NCI-H2081 treated with DMSO at 0.1 percent for 48 hours (cell line): ENCODE measurements at regions not wholly inside any gene's neighbourhood (a gene's known extent, or its start where the extent isn't known, plus 50 kb on each side); places are given as distances from the start of the nearest gene placed in this dataset.
"Not testable (repeated sequence)": the region's sequence is repeated elsewhere in the genome, so short reads cannot be mapped to it uniquely, and the experiment has no call there.

Source experiments
- DNase-seq: peaks from one replicate; lab custom pipeline; 2025; lab: John Stamatoyannopoulos, UW

DNA sequence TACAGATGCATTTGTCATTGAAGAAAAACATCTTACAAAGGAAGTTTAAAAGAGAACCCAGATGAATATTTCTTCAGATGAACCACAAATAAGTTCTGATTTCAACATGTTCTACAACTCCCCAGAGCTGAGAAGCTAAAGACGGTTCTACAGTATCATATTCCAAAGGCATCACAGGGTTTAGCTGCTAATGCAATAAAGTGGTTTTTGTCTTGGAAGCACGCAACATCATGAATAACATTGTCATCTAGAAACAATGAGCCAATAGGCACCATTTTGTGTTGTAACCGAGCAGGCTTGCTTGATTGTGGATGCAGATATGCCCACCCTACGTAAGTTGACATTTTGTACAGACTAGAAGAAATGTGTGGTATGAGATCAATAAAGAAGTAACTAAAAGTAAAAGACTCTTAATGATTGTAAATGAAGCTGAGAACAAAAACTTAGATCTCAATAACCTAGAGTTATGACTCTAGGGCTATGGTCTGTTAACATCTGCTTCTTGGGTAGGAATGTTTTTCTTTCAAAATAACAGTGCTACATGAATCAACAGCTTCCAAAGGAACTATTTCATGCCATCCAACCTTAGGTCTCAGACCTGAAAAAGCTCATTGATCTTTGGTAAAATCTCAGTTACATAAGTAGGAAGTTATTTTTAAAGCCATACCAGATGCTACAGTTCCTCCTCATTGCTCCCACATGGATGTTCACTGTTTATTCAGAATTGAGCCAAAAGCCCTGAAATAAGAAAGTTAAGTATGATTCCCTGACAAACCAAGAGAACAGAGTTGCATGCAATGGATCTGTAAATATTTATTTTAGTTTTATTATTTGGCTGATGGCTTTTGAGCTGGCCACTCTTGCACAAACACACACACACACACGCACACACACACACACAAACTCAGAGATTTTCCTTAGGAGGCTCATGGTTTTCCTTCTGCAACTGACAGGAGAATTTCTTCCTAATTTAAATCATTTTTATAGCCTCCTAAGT, 118.7 kb upstream of the SLCO6A1 start:
- no peak for DNase-seq

DNA sequence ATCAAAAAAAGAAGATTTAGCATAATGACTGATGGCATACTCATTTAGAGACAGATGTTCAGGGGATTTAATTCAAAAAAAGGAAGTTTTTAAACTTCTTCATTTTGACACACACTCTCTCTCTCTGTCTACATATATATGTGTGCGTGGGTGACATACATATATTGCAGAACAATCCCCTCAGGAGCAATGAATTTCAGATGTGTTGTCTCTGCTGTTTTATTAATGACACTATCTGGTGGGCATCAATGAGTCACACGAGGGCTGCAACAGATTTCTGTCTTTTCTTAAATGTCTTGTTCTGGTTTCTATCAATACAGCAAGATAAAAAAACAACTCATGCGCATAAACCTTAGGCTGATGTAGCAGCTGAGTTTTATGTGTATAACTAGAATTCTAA, 123.5 kb upstream of the SLCO6A1 start:
- DNase-seq: no peak

DNA sequence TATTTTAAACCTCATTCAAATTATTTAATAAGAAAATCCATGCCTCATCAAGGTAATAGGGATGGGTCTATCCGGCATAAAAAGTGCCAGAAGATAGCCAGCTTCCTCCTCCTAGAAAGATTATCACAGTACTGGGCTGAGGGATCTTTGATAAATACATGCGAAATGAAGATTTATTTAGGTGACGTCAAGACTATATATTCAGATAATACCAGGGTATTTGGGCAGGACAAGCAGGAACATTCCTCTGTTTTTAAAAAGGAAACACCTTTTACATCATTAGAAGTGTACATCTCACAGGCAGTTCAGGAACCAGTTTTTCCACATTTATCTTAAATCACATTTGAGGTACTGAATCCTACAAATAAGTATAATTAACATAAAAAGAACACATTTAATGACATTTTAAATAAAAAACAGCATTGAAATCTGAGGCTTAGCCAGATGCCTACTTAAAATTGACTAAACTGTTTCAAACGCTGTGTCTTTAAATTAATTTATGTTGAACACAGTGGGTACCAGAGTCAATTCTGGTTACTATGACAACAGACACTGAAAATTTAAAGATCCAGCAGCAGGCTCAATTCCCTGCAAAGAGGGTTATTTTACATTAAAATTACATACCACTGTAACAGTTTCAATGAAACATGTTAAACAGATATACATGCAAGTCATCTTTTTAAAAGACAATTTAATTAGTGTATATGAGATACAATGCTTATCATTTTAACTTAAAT, 124.7 kb upstream of the SLCO6A1 start:
- DNase-seq: no peak

DNA sequence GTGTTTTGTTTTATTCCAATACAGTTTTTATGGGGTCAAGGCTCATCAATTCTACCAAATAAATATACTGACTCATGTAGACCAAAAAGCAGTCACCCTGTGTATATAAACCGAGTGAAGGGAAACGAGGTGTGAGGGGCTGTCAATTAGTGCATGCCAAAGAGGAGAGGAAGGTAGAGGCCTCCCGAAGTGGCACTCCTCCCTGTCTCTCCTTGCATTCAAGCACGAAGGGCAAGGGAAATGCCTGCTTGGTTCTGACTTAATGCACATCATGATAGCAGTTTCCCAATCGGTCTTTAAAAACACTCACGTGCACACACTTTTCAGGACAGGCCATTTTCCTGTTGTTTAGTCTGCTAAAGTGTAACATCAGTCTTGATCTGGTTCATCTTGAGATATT, 125.6 kb upstream of the SLCO6A1 start:
- DNase-seq: no peak

DNA sequence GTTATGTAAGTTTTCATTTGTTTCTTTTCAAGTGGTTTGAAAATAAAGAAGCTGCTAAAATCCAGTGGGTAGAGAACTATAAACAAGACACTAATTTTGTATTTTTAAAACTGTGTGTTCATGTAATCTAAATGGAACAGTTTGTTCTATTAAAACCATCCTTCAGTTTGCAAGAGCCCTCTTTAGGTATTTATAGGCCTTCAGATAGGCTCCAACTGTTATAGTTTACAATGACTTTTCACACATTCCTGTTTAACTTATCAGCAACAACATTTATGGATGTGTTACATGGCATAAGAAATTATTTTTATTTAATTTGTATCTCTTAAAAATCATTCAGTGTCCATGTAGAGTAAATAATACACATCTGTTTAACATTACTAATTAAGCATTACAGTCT, 126.7 kb upstream of the SLCO6A1 start:
- no peak for DNase-seq

DNA sequence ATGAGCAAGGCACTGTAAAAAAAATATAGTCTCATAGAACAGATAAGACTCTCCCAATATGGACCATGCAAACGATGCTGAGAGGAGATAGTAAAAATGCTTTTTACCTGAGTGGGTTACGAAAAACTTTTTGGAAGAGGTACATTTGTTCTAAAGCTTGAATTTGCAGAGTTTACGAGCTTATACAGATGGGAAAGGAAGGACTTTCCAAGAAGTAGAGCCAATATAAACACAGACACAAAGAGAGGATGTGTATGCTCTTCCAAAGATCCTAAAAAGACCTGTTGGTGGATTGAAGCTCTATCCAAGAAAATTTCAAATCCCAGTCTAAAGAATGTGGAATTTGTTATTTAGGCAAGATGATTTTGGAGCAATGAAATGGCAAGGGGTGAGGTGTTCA, 127.1 kb upstream of the SLCO6A1 start:
- no peak for DNase-seq

DNA sequence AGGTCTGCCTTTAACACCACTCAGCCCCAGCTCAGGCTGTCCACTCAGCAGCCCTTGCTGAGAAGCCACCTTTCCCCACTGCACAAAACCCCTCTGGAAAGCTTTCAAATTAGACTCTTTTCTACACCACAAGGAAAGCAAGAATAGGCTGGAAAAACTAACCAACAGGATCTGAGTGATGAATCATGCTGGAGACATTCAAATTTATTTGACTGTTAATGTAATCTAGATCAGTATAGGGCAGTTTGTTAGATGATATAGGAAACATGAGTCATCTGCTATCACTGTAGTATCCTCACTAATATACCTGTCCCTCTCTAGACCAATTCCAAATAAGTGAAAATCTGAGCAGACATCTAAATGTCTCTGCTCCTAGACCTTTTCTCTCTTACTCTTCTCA, 127.8 kb upstream of the PAM start:
- DNase-seq: no peak

DNA sequence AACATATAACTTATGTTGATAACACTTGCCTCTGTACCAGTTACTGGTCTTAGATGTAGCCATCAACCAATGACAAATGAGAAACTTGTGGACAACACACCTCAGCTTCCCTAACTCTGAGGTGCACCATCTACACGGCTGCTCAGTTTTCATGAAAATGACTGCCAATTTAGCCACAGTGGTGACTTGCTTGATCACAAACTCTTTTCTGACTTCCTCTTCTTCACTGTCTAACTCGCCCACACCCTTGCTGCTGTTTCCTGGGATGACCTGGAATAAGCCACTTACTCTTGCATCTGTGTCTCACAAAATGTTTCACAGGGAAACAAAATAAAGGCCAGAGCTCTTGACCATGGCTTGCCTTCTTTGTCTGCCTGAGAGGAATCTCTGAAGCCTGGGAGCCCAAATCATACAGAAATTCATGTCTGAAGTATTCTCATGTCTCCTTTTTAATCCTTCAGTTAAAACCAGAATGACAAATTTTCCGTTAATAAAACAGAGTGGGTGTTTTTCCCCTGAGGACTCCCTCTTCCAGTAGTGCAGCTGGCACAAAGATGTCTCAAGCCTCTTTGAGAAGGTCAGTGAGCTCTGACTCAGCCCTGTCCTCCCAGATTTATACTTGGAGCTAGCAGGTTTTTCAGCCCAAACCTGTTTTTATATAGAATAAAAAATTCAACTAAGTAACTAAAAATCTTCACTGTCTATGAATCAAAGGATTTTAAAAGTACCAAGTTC, 126.5 kb upstream of the PAM start:
- DNase-seq: no peak

DNA sequence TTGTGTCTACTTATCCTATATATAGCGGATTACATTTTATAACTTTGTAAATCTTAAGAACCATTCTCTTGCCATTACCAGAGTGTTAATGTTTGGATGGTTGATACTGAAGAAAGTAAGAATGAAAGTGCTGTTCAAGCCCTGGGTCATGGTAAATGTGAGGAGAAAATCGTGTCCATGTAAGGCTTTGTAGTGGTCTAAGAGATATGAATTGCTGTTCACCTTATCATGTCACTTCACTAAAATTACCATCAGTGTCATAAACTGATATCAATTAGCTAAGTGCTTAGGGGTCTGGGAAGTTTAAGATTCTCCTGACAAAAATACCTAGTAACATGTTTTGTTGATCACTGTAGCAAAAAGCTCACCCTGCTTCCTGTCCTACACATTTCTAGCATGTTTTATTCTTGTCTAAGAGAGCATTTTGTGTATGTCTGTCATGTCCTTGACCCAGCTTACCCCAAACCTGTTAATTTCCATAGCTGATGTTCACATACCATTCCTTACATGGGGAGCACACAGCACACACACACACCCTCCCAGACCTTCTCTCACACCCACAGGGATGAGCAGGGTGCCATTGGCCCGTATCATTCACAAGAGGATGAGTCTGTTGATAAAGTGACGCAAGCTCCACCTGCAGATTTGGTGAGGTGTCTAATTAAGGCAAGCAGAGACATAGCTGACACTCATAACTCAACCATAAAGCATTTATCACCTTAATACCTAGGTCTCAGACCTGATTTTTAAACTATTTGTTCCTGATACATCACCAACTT, 125.1 kb upstream of the PAM start:
- DNase-seq: no peak

DNA sequence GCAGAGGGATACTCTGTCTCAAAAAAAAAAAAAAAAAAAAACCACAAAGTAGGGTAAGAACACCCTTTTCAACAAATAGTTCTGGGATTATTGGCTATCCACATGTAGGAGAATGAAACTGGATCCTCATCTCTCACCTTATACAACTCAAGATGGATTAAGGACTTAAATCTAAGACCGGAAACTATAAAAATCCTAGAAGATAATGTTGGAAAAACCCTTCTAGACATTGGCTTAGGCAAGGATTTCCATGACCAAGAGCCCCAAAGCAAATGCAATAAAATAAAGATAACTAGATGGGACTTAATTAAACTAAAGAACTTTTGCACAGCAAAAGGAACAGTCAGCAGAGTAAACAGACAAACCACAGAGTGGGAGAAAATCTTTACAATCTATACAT, 119.7 kb upstream of the PAM start:
- DNase-seq: not testable (repeated sequence)

DNA sequence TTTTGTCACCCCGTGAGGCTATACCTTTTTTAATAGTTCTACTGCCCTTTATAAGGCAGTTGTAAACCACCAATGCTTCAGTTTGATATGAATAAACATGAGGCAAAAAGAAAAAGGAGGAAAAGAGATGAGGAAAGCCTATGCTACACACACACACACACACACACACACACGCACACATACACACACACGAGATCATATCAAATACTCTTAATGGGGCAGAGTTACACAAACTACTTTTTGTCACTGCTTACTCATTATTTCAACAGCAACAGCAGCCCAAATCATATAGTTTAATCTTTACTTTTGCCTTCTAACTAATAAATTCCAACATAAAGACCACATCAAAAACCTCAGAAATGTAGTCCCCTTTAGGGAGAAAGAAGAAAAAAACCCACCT, 116.8 kb upstream of the PAM start:
- DNase-seq: no peak

DNA sequence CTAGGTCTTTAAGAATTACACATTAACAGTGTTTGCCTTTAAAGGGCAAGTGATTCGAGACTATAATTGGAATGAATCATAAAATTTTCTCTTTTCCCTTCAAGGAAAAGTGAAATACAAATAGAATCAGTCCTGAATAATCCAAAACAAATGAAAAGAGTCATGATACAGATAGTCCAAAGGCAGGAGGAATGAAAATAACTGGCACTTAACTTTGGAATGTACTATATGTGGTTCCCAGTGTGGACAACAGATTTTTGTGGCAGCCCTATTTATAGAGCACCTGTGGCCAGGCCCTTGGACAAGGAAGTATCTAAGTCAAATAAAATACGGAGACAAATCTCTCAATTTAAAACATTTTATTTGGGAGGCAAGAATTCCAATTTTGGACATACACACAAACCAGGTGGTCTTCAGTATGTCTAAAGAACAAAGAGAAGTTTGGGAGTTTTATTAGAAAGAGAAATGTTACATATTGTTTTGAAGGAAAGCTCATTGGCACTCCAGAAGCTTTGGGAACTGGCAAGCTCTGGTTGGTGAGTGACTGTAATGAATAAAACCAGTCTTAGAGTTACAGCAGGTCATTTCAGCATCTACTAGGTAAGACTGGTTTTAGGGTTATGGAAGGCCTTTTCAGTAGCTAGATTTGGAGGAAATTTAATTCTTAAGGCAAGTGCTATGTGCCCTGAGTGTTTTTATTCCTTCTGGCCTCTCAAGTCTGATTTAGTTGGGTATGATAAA, 116.0 kb upstream of the PAM start:
- no peak for DNase-seq

DNA sequence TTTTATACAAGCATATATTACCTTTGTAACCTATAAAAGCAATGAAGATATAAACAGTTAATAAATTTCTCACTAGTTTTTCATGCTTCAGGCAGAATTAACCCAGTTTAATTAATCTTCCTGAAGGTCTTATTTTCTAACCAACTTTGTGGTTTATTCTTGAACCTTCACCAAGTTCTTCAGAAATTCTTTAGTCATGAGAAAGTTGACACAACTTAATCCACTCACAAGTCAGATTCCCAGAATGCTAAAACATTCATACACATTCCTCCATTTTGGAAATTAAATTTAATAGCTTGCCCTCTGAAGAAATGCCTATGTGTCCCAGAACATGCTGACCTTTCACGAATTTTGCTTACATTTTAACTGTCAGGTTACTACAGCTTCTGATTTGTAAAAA, 105.4 kb upstream of the PAM start:
- no peak for DNase-seq

DNA sequence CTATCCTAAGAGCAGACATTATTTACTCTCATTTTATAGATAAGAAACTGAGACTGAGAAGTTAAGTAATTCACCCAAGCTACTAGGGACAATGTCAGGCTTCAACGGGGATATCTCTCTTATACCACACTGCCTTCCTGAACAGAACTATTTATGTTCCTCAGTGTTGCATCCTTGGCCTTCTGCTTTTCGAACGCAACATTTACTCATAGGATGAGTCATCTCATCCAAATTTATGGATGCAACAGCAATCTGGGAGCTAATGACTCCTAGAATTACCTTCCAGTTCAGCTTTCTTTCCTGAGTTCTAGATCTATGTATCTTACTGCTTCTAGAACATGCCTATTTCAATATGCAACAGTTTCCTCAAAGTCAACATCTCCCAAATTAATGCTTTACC, 103.6 kb upstream of the PAM start:
- DNase-seq: no peak

DNA sequence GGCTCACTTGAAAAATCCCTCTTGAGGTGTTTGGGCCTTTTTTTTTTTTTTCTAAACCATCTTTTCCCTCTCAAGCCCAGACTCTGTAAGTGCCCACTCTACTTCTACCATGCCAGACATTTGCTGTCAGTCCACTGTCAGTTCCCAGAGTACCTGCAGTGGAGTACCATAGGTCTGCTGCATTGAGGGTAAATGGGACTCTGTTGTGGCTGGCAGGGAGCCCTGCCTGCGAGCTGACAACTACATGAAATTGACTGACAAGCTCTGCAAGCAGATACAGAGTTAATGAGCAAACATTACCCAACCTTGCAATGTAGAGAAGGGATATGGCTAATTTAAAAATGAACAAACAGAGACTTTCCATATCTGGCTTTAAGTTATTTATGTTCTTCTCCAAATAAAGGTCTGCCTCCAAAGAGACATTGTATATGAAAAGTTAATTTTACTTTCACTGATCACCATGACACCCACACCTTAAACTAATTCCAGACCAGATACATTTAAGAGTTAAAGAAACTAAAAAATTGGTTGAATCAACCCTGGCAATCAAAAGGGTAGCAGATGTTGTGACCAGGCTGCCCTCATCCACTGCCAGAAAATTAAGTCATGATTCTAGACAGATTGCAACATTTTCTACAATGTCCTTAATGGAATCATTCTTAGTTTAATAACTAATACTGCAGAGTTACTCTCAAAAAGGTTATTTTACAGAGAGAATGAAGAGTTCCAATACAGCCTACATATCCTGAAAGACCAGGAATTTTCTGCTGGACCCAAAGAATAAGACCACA, 100.4 kb upstream of the PAM start:
- no peak for DNase-seq

DNA sequence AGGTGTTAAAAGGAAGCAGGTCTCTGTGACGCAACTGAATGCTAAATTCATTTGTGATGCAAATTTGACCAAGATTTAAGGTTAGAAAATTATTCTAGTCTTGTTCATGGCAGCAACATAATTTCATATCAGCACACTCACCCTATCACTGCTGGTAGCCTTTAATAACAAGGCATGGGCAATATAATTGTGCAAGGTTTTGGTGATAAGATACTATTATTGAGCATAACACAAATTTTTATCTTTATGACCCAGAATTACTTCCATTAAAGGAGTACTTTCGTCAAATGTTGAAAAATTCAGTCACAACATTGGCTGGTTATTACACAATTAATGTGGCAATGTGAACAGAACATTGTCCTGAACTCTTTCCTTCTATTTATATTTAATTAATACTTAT, 96.0 kb upstream of the PAM start:
- DNase-seq: no peak

DNA sequence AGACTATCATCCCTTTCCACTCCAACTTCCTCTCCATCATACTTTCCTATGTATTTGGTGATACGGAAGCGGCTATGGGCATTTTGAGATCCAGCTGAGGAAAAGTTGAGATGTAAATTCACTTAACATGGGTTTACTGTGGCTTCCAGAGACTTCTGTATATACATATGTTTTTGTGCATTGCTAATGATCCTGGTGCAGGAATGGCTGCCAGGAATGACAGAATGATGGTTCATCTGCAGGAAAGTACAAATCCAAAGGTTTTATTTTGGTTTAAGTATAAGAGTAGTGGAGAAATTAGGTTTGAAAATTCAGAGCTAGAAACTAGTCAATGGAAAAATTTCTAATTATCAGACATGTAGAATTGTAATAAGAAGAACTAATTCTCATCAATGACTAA, 95.0 kb upstream of the PAM start:
- no peak for DNase-seq

DNA sequence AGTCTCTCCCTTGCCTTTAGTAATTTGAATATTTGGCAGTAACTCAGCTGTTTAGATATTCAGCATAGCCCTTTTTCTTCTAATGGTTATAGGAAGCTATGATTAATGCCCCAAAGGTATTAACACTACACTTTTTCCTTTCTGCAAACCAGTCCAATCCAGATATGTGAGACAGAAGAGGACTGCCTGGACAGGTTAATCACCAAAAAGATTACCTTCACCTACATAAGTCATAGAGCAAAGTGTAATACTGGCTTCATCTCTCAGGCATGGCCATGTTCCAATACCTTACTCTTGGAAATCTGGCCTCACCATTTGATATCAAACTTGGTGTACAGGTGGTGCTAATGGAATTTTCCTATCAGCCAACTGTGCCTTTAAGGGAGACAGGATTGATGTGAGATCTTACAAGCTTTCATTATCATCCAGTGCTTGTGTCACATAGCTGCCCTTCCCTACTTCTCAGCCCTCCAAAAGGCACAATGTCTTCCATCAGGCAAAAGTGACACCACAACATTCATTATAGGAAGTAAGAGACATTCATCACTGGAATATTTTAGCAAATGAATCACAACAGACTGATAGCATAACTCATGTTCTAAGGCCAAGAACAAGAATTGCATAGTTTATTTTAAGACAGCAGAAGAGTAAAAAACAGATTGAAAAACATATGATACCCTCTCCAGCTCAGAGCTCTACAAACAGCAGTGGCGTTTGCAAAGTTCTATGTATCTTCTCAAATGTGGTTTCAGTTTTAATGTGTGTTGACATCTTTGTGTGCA, 91.2 kb upstream of the PAM start:
- DNase-seq: no peak

DNA sequence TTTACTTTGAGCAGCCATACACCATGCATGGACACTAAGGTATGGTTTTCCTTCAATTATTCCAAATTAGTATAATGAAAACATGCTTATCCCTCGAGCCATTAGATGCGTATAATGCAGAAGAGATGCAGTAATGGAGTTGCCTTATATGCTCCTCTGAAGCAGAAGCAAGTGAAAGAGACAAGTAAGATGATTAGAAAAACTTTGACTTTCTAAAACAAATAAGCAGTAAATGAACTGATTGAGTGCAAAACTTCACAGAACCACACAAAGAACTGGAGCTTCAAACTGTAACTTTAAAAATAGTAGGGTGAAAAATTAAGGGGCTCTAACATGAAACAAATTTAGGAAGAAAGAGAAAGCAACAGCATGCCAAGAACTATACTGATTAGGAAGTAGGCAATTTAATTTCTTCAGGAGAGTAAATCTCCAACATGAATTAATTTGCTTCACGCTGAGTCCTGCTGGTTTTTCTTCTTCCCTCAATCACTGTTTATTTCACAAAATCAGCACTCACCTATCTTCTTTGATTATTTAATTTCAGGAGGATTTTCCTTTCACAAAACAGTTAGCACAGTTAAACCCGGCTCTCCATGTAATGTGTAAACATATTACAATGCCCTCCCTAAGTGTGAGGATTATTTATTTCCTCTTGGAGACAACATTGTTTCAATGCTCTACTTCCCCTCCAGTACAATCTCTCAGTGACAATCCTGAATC, 90.3 kb upstream of the PAM start:
- DNase-seq: no peak
